ENCODE measurements at regions not wholly inside any gene's neighbourhood (a gene's known extent, or its start where the extent isn't known, plus 50 kb on each side); places are given as distances from the start of the nearest gene placed in this dataset.

- no peak for DNase-seq (ENCODE audit: low read depth in 3 of 3, low spot score in 1 of 3)
Observed at GRCh38 chr16:5523829-5524228, 426.2 kb upstream of the EEF2KMT start.

- DNase-seq (ENCODE audit: low read depth in 3 of 3, low spot score in 1 of 3): no peak
Observed at GRCh38 chr16:5516115-5516514, 418.5 kb upstream of the EEF2KMT start.

- DNase-seq (ENCODE audit: low read depth in 3 of 3, low spot score in 1 of 3): no peak
Observed at GRCh38 chr16:5512014-5512413, 414.4 kb upstream of the EEF2KMT start.

GRCh38 chr16:5510819-5511370, 413.3 kb upstream of the EEF2KMT start:
- no peak for DNase-seq (ENCODE audit: low read depth in 3 of 3, low spot score in 1 of 3)

GRCh38 chr16:5509794-5510193, 412.2 kb upstream of the EEF2KMT start:
- DNase-seq (ENCODE audit: low read depth in 3 of 3, low spot score in 1 of 3): no peak

- no peak for DNase-seq (ENCODE audit: low read depth in 3 of 3, low spot score in 1 of 3)
Observed at GRCh38 chr16:5509336-5509735, 411.7 kb upstream of the EEF2KMT start.

- DNase-seq (ENCODE audit: low read depth in 3 of 3, low spot score in 1 of 3): no peak
Observed at GRCh38 chr16:5508371-5508770, 410.8 kb upstream of the EEF2KMT start.

- DNase-seq (ENCODE audit: low read depth in 3 of 3, low spot score in 1 of 3): no peak
Observed at GRCh38 chr16:5506021-5506420, 408.4 kb upstream of the EEF2KMT start.

GRCh38 chr16:5505091-5505887, 407.7 kb upstream of the EEF2KMT start:
- DNase-seq (ENCODE audit: low read depth in 3 of 3, low spot score in 1 of 3): no peak

GRCh38 chr16:5504064-5504781, 406.6 kb upstream of the EEF2KMT start:
- DNase-seq (ENCODE audit: low read depth in 3 of 3, low spot score in 1 of 3): no peak

GRCh38 chr16:5502944-5503343, 405.3 kb upstream of the EEF2KMT start:
- no peak for DNase-seq (ENCODE audit: low read depth in 3 of 3, low spot score in 1 of 3)

- no peak for DNase-seq (ENCODE audit: low read depth in 3 of 3, low spot score in 1 of 3)
Observed at GRCh38 chr16:5502467-5502869, 404.9 kb upstream of the EEF2KMT start.

- no peak for DNase-seq (ENCODE audit: low read depth in 3 of 3, low spot score in 1 of 3)
Observed at GRCh38 chr16:5500526-5500925, 402.9 kb upstream of the EEF2KMT start.

- DNase-seq (ENCODE audit: low read depth in 3 of 3, low spot score in 1 of 3): no peak
Observed at GRCh38 chr16:5498562-5498961, 401.0 kb upstream of the EEF2KMT start.

GRCh38 chr16:5496013-5496412, 398.4 kb upstream of the EEF2KMT start:
- no peak for DNase-seq (ENCODE audit: low read depth in 3 of 3, low spot score in 1 of 3)

- DNase-seq (ENCODE audit: low read depth in 3 of 3, low spot score in 1 of 3): no peak
Observed at GRCh38 chr16:5490499-5490898, 392.9 kb upstream of the EEF2KMT start.

GRCh38 chr16:5488581-5488980, 391.0 kb upstream of the EEF2KMT start:
- DNase-seq (ENCODE audit: low read depth in 3 of 3, low spot score in 1 of 3): no peak

- DNase-seq (ENCODE audit: low read depth in 3 of 3, low spot score in 1 of 3): no peak
Observed at GRCh38 chr16:5487728-5488127, 390.1 kb upstream of the EEF2KMT start.

- no peak for DNase-seq (ENCODE audit: low read depth in 3 of 3, low spot score in 1 of 3)
Observed at GRCh38 chr16:5482256-5482655, 384.7 kb upstream of the EEF2KMT start.

GRCh38 chr16:5480431-5481195, 383.0 kb upstream of the EEF2KMT start:
- no peak for DNase-seq (ENCODE audit: low read depth in 3 of 3, low spot score in 1 of 3)

- no peak for DNase-seq (ENCODE audit: low read depth in 3 of 3, low spot score in 1 of 3)
Observed at GRCh38 chr16:5479926-5480325, 382.3 kb upstream of the EEF2KMT start.

GRCh38 chr16:5478036-5478435, 380.4 kb upstream of the EEF2KMT start:
- no peak for DNase-seq (ENCODE audit: low read depth in 3 of 3, low spot score in 1 of 3)
